Fibroblast of villous mesenchyme (primary cell): ENCODE measurements at regions not wholly inside any gene's neighbourhood (a gene's known extent, or its start where the extent isn't known, plus 50 kb on each side); places are given as distances from the start of the nearest gene placed in this dataset.

Experiments used
- DNase-seq: peaks from one replicate; pipeline ENCODE4 v3.0.0-alpha.2; 2010; ENCODE audit warnings: low read depth
- H3K4me3 ChIP-seq: 2 replicates; pipeline ENCODE4 v1.5.1; 2011; ENCODE audit warnings: low read depth, mild to moderate bottlenecking, low read length
- CTCF ChIP-seq: IDR thresholded peaks from 2 replicates; pipeline ENCODE4 v1.5.1; 2012; ENCODE audit warnings: low read depth, mild to moderate bottlenecking, low read length; ENCODE audit not compliant: insufficient read depth

- peak; percentile 29 for DNase-seq
- TF ChIP-seq CTCF = no peak
- H3K4me3 ChIP-seq = no peak overlapping the region
Observed at GRCh38 chr3:73791356-73791755, 166.6 kb upstream of the PDZRN3 start.

- H3K4me3 ChIP-seq = no peak overlapping the region
- DNase-seq = no peak
- TF ChIP-seq CTCF = no peak
Observed at GRCh38 chr3:73789825-73790444, 165.2 kb upstream of the PDZRN3 start.

GRCh38 chr3:73787620-73788019 is 162.9 kb upstream of the PDZRN3 start:
- TF ChIP-seq CTCF = no peak
- no peak for DNase-seq

GRCh38 chr3:73786998-73787397 is 162.3 kb upstream of the PDZRN3 start:
- no peak for DNase-seq
- H3K4me3 ChIP-seq = no peak overlapping the region

More at GRCh38 chr3:73787620-73788019, 162.9 kb upstream of the PDZRN3 start:
- no peak overlapping the region for H3K4me3 ChIP-seq

GRCh38 chr3:73786321-73786807 is 161.6 kb upstream of the PDZRN3 start:
- no peak overlapping the region for H3K4me3 ChIP-seq

More at GRCh38 chr3:73786998-73787397, 162.3 kb upstream of the PDZRN3 start:
- TF ChIP-seq CTCF = no peak

GRCh38 chr3:73784686-73785392 is 160.1 kb upstream of the PDZRN3 start:
- H3K4me3 ChIP-seq = no peak overlapping the region
- no peak for TF ChIP-seq CTCF
- peak; percentile 65 for DNase-seq

More at GRCh38 chr3:73786321-73786807, 161.6 kb upstream of the PDZRN3 start:
- TF ChIP-seq CTCF = no peak
- DNase-seq = peak; percentile 50
